ENCODE measurements at regions not wholly inside any gene's neighbourhood (a gene's known extent, or its start where the extent isn't known, plus 50 kb on each side); places are given as distances from the start of the nearest gene placed in this dataset.

DNA sequence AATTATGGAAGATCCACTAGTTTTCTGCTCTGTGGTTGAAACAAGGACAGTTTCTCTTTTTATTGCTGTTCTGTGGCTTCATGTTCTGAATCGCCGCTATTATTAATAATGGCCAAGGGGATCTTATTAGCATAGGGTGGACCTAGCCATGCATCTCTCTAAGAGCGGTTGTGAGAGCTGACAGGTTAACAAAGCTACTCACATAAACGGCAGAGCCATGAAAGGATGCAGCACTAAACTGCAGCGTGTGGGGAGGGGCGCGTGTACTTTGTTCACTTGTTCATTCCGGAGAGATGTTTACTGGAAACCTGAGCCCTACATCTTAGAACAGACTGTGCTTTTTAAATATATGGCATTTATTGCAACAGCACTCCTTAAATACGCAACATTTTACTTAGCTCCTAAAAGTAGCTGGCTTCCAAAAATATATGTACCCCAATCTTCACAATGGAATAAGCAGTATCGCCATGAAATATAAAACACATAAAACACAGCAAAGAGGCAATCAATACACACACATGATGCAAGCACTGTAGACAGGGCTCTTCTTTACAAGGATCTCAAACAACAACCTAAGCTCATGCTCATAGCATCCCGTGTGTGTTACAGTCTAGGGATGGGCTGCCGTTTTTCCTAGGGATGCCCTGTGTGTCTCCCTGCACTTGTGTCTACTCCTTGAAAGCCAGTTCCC, 424.6 kb downstream of the MED10 start:
- no peak for DNase-seq (ENCODE audit: low read depth)

DNA sequence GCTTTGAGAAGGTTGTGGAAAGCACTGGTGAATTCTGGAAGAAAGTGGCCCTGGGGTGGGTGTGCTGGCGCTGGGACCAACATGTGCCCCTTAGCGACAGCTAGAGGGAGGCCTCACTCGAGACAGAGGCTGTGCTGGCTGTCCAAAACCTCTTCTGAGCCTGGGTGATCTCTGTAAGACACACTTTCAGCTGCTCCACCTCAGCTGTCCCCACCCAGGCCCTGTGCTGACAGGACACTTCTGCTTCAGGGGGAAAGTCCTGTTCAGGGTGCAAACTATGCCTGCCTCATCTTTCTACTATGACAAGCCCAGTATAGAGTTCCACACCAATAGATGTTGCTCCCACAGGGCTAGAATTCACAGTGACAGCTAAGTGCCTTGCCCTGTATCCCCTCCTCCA, 426.4 kb downstream of the MED10 start:
- DNase-seq (ENCODE audit: low read depth), result no peak

DNA sequence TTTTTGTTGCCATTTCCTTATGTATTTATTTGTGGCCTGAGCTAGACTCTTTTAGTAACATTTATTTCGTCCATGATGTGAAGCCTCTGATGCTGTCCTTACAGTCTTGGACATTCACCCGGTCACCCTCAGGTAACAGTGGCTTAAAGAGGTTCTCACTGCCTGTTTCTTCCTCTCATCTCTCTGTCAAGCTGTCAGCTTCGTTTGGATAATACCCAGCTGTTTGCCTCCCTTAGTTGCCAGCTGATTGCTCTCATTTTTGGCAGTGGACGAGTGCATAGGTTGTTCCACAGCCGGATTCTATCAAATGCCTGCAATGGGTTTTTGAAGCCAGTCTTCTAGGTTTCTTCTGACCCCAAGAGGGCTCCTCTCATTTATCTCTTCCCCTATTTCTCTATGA, 427.7 kb downstream of the MED10 start:
- no peak for DNase-seq (ENCODE audit: low read depth)

DNA sequence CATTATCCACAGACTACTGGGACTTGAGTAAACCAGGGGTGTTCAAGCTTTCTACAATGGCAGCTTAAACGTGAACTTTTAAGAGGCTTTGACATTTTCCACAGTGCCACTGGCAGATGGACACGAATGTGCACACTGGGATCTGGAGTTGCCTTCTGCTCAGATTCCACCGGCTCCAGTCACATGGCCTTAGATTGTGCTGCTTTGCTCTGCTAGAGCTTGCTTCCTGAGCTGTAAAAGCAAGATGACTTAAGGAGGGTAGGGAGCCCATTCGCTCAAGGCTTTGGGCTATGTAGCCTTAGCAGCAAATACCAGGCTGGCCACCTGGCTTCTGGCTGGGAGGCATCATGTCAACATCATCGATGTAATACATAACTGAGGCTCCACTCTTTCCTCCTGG, 436.9 kb downstream of the MED10 start:
- no peak for DNase-seq (ENCODE audit: low read depth)

DNA sequence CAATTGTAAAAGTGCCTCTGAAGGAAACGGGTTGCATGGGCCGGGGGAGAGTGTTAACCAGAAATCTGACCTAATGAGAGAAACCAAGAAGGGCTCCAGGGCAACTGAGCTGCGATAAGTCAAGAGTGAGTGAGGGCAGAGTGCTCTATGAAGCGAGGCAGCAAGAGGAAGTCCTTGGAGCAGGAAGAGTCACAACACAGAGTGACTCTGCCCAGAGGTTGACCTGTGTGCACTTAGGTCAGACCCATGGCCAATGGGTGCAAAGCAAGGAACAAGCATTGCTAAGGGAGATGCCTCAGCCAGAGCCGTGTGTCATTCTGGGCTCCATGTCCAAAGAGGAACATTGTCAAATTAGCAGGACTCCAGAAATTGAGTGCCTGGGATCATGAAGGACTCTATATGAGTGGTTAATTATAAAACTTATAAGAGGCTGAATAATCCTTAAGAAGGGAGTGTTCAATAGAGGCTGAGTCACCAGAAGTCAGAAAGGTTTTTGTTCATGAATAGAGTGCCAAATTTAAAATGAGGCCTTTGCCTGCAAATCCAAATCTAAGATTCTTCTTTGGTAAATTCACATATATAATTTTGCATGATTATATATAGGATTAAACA, 438.5 kb downstream of the MED10 start:
- no peak for DNase-seq (ENCODE audit: low read depth)

DNA sequence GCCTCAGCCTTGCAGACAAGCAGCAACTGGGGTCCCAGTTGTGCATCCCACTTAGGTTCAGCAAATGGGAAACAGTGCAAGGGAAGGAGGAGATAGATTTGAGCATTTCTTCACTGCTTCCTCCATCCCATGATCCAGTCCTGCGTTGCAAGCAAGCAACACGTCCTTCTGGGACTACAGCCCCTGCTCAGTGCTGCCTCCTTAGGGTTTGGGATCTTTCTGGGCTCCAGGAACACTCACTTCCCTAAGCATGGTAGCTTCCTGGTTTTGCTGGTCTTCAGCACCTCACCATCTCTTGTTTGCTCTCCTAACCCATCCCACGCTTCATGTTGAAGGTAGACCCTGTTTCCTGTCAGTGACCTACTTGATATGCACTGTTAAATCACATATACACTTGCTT, 444.7 kb downstream of the MED10 start:
- no peak for DNase-seq (ENCODE audit: low read depth)

DNA sequence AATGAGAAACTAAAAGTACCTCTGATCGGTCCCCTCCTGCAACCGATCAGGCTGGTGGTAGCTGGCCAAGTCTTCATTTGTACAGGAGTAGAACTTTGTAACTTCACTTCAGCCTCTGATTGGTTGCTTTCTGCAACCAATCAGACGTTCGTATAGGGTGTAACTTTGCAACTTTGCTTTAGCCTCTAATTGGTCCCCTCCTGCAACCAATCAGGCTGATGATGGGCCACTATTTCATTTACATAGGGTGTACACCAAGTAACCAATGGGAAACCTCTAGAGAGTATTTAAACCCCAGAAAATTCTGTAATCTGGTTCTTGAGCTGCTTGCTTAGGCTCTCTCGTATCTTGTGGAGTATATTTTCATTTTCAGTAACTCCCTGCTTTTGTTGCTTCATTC, 445.5 kb downstream of the MED10 start:
- no peak for DNase-seq (ENCODE audit: low read depth)

DNA sequence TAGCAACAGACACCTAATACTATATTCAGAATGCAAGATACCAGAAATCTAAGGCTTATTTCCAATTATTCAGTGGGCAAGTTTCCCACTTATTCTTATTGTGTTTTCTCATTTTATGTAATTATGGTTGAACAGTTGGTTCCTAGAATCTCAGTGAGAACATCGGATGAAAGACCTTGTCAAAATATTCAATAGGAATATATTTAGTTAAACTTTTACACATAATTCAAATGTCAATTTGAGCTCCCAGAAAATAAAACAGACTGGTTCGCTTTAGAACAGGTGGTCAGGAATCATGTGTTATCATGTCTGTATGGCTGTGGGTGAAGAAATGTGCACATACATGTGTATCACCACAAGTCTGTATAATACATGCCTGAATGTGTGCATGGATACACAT, 447.8 kb downstream of the MED10 start:
- no peak for DNase-seq (ENCODE audit: low read depth)

DNA sequence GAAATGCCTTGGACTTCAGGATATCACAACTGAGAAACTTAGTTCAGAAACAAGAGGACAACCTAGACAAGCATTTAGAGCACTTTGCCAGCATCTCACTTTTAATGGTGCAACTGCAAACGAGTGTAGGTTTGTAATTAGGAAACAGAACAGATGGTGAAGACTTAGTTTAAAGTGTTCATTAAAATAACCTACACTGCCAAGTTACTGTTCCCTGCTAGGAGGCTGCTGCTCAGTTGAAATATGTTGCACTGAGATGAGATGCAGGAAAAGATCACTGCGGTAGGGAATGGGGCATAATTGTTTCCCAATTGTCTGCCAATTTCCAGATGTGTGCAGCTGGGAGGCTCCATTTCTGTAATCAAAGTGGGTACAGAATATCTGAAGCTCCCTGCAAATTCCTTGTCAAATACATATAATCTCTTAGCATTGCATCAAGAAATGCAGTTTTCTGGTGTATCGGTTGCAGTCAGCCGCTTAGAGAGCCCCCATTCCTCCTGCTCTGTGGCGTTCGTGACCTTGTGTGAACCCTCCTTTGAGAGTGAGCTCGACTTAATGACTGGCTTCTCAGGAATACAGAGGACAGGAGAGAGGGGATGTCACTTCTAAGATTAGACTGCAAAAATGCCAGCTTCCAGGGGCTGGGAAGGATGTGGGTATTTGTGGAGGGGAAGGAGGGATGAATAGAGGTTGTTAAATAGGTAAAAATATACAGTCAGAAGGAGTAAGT, 448.9 kb downstream of the MED10 start:
- DNase-seq (ENCODE audit: low read depth), result no peak

DNA sequence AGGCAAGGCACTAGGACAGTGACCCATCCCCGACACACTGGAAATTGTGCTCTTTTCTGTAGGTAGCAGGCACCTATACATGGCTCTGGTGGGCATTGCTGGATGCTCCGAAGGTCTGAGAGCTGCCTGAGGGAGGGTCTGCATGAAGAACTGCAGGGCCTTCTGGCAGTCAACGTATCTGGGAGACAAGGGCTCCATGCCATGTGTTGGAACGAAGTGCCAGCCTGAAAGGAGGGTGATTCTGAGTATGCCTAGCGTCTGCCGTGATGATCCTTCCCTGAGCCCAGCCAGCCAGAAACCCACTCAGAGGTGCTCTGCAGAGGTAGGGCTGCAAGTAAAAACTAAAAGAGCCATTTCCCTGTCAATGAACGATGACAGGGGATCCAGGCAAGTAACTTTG, 453.2 kb downstream of the MED10 start:
- no peak for DNase-seq (ENCODE audit: low read depth)

DNA sequence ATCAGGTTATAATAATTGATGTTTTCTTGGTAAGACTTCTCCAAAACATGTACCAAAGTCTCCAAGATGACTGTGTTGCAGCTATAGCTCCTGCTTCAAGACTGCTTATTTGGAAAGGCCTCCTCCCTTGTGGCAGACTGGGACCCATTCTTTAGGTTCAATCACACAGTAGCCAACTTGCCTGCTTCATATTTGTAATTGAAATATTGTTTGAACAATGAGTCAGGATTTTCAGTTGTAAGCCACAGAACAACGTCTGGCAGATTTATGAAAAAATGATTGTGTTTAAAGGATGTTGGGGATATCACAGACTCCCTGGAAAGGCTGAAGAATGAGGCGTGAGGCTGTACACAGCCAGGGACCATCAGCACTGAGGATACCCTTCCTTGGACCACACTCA, 458.9 kb downstream of the MED10 start:
- no peak for DNase-seq (ENCODE audit: low read depth)

DNA sequence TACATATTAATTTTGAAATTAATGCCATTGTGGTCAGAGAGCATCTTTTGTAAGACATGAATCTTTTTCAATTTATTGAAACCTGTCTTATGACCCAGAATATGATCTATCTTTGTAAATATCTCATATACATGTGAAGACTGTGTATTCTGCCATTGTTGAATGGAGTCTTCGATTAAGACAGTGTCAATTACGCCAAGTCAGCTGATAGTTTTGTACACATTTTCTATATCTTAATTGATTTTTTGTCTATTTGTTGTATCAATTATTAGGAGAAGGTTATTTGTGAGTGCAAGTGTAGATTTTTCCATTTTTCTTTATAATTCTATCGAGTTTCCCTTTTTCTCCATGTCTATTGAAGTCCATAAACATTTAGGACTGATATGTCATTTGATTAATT, 471.6 kb downstream of the MED10 start:
- DNase-seq (ENCODE audit: low read depth), result no peak

DNA sequence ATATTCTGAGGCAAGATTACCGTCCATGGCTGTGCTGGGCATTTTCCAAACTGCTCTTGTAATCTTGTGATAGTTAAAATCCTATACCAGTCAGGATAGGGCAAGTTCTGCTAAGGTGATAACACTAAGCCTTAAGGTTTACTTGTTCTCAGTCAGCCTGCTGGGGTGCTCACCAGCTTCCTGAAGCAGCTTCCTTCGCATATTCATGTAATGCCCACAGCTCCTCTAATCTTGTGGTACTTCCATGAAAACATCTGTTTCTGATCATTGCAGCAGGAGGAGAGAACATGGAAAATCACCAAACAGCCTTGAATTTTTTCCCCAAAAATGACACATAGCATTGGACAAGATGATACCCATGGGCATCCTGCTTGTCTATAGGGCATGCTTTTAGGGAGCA, 473.2 kb downstream of the MED10 start:
- DNase-seq (ENCODE audit: low read depth), result no peak

DNA sequence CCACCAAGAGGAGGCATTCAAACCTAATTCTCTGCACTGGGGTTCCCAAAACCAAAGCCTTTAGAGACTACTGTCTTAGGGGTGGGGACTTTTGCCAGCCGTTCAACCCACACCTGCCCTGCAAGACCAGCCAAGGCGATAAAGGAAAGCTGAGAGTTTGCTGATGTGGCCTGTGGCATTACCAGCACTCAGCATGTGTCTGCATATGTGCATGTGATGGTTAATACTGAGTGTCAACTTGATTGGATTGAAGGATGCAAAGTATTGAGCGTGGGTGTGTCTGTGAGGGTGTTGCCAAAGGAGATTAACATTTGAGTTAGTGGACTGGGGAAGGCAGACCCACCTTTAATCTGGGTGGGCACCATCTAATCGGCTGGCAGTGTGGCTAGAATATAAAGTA, 474.2 kb downstream of the MED10 start:
- no peak for DNase-seq (ENCODE audit: low read depth)

DNA sequence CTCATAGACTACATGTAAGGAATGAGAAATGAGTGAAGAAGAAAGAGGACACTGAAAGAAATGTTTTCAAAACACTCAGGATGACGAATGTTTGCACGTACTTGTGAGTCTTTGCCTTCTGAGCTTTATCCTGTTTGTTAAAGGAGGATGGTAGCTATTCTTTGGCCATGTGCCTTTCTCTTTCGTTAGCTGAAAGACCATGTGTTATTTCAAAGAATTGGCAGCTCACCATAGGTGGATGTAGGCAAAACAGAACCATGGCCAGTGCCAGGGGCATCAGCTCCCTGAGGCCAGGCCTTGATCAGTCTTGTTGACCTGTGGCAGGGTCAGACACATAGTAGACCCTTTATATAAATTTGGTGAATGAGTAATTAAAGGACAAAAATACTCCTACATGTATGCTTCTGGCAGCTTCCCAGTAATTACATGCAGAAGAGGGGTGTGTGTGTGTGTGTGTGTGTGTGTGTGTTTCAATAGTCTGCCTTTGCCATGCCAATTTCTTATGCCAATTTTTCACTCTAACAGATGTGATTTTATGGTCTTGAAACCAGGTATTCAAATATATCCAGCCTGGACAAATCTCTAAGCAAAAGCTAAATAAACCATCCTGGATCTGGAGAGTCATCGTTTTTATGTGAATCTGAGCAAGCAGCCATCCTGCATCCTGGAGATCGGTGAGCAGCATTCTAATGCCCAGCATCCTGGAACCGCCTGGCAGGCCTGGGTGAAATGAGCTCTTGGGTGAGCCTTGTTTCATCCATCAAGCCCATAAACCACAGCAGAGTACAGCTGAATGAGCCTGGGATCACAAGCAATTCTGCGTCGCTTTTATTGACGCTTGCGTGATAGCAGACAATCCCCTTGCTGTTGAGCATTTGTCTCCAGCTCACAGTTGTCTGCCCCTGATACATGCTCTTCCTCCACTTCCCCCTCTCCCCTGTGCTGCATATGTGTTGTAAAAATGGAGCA, 475.4 kb downstream of the MED10 start:
- DNase-seq (ENCODE audit: low read depth), result no peak

DNA sequence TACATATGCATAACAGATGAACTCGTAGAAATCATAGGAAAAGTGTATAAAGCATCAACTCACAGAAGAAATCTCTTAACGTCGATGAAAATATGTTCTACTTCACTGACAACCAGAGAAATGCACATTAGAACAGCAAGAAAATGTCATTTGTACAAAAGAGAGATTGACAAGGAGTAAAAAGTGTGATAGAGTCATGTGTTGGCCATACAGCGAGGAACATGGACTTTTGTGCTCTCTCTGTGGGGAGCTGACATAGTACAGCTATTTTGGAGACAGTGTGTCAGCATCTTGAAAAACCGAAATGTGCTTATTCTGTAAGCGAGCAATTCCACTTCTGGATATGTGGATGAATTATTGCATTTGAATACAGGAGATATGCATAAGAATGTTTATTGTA, 477.9 kb downstream of the ICE1 start:
- DNase-seq (ENCODE audit: low read depth), result no peak

DNA sequence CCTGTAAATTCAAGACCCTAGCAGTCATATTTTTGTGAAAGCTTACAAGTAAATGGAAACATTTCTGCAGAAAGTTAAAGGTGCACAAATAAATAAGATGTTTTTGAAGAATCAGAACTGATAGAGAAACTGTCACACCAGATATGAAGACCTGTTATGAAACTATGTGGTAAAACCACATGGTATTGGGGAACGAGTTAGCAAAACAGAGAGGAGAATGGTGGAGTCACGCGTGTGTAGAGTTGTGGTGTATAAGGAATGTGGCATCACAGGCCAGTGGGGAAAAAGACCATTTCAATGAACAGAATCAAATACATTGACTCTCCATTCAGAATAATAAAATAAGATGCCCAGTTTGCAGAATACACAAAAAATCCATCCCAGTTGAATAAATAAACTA, 477.2 kb downstream of the ICE1 start:
- no peak for DNase-seq (ENCODE audit: low read depth)

DNA sequence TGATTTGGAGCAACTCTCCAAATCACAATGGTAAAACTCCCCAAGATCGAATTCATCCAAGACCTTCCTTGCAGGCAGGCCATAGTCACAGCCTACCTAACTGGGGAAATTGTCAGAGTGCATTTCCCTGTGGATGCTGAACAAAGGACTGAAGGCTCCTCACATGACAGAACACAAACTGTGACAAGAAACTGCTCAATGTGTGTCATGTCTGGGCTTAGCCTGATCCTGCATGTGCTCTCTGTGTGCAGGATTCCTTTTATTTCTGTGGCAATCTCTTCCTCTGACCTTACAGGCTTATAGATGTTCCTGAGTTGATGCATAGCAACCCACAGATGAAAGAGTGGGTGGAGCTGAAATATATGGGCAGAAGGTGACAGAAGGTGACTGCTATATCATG, 465.8 kb downstream of the ICE1 start:
- no peak for DNase-seq (ENCODE audit: low read depth)

DNA sequence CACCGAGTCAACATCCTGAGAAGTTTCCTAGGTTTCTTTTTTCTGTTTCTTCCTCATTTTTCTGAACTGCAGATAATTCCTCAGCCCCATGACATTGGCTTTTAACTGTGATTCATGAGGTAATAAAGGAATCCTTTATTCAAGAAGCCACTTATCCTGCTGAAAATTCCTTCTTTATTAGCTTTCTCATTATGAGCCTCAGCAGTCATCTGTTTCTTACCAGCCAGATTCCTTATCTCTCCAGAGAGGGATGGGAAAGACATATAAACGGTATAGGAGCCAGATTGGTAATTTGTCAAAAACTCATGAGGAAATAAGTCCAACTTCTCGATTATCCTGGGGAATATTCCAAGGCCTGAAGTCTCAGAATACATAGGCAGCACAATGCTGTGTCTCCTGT, 465.4 kb downstream of the ICE1 start:
- DNase-seq (ENCODE audit: low read depth), result no peak

DNA sequence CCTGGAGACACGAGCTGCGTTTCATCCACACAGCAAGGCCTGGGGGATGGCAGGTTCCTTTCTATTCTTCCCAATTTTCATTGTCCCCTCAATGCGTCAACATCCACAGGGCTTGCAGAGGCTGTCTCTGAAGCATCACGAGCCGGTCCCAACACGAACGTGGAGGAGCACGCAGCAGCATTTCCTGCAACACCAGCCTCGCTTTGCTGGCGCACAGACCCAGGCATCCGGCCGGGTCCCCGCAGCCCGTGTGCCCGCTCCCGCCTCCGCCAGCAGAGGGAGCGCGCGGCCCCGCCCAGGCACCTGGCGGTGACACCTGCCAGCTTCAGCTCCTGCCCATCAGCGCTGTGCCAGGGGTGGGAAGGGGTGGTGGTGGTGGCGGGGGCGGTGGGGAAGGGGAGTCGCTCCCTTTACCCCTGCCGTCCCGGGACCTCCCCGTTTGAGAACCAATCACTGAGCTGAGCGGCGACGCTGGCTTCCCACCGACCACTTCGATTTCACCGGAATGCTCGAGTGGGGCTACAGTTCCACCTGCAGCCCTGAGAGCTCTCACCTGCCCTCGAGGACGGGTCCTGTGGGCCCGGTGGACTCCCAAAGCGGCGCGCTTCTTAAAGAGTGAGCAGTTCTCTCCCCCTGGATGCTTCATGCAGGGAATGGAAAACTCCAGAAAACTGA, 464.5 kb downstream of the ICE1 start:
- no peak for DNase-seq (ENCODE audit: low read depth)

DNA sequence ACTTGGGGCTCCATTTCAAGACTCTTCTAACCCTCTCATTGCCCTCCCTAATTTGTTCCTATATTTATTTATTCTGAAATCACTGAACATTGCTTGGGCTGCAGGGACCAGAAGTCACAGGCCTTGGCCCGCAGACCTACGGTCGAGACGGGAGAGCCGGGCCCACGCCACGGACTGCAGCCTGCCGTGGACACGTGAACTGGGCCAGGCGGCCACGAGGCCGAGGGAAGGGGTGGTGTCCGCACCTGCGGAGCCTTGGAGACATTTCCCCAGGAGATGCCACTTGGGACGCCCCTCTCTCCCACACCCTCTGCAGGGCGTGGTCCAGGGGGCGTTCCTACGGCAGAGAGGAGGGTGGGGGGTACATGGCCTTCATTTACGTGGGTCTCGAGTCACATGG, 463.9 kb downstream of the ICE1 start:
- no peak for DNase-seq (ENCODE audit: low read depth)

DNA sequence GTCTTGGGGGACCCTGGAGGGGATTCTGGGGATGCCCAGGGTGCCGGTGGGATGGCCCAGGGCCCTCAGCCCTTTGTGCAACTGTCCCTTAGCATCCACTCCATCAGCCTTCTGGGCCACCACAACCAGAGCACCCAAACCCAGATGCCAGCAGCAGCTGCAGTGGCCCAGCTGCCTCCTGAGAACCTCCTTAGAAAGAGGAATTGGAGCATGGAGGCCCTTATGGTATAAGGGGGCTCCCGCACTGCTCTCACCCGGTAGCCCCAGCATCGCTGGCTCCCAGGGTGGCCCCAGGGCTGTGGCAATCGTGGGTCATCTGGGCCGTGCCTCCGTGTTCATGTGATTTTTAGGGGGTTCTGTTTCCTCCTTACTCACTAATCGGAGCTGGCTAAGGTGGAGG, 463.3 kb downstream of the ICE1 start:
- no peak for DNase-seq (ENCODE audit: low read depth)
